AG04450 (cell line): ENCODE measurements at regions not wholly inside any gene's neighbourhood (a gene's known extent, or its start where the extent isn't known, plus 50 kb on each side); places are given as distances from the start of the nearest gene placed in this dataset.

Experiments used
- CTCF ChIA-PET: fragments of 300-600, 350-600 bp; formaldehyde crosslinking; extraction: SDS; loops from one replicate; lab custom pipeline; 2022; ENCODE audit warnings: antibody characterized with exemption, inconsistent platforms; lab: Charles Lee
- POLR2A ChIA-PET: fragments of 350-600 bp; formaldehyde crosslinking; extraction: SDS; loops from one replicate; lab custom pipeline; 2021; ENCODE audit warnings: antibody characterized with exemption, inconsistent platforms; lab: Yijun Ruan, JAX
- DNase-seq: peaks from one replicate; pipeline ENCODE4 v3.0.0-alpha.2; 2011; ENCODE audit warnings: low read depth, low spot score
- H3K27ac ChIP-seq: one replicate; pipeline ENCODE4 v1.5.1; 2012; ENCODE audit warnings: low read depth, low read length, control low read depth
- H3K27me3 ChIP-seq: one replicate; pipeline ENCODE4 v1.6.0; 2012; ENCODE audit warnings: low read length; ENCODE audit not compliant: control insufficient read depth, insufficient read depth
- H3K4me3 ChIP-seq: 2 replicates; pipeline ENCODE4 v1.5.1; 2011; ENCODE audit warnings: mild to moderate bottlenecking, low read depth, low read length, control low read depth
- H3K9me3 ChIP-seq: 2 replicates; pipeline ENCODE4 v1.5.1; 2012; ENCODE audit warnings: low read length; ENCODE audit not compliant: control insufficient read depth, insufficient read depth
- CTCF ChIP-seq: IDR thresholded peaks from 2 replicates; pipeline ENCODE4 v1.5.1; 2011; ENCODE audit warnings: low read depth, low read length, control low read depth, inconsistent platforms

- no peak for DNase-seq
- Histone ChIP-seq H3K27me3 (no peaks in the 10 kb centered on the region), H3K27ac (no peak overlapping the region), H3K9me3 (no peaks in the 10 kb centered on the region; the same call in 1 of the 2 replicates), H3K4me3 (no peak overlapping the region)
- ChIA-PET POLR2A (no interaction called here), CTCF (no interaction called here)
- no peak for TF ChIP-seq CTCF
These were observed 333.8 kb upstream of the GRIA3 start for GRCh38 chrX:122850326-122850725.

- no peak for DNase-seq
- no peaks in the 10 kb centered on the region for H3K27me3 ChIP-seq
- no peak overlapping the region for H3K27ac ChIP-seq
- H3K4me3 ChIP-seq, result no peak overlapping the region
- POLR2A ChIA-PET, result no interaction called here
- TF ChIP-seq CTCF, result no peak
- H3K9me3 ChIP-seq, result no peaks in the 10 kb centered on the region
- CTCF ChIA-PET, result no interaction called here
These were observed 327.9 kb upstream of the GRIA3 start for GRCh38 chrX:122856205-122856604.

- ChIA-PET CTCF (no interaction called here), POLR2A (no interaction called here)
- no peak for TF ChIP-seq CTCF
- no peak overlapping the region for H3K27ac ChIP-seq
- H3K4me3 ChIP-seq, result no peak overlapping the region
- H3K9me3 ChIP-seq, result no peaks in the 10 kb centered on the region
- no peak for DNase-seq
- H3K27me3 ChIP-seq, result no peaks in the 10 kb centered on the region
These were observed 326.3 kb upstream of the GRIA3 start for GRCh38 chrX:122857734-122858133.

- no peaks in the 10 kb centered on the region for H3K9me3 ChIP-seq
- ChIA-PET CTCF (no interaction called here), POLR2A (no interaction called here)
- no peaks in the 10 kb centered on the region for H3K27me3 ChIP-seq
- DNase-seq, result no peak
- H3K27ac ChIP-seq, result no peak overlapping the region
- TF ChIP-seq CTCF, result no peak
- no peak overlapping the region for H3K4me3 ChIP-seq
These were observed 321.0 kb upstream of the GRIA3 start for GRCh38 chrX:122863067-122863466.

- TF ChIP-seq CTCF, result no peak
- ChIA-PET POLR2A (no interaction called here), CTCF (no interaction called here)
- H3K4me3 ChIP-seq, result no peak overlapping the region
- H3K27ac ChIP-seq, result no peak overlapping the region
- H3K9me3 ChIP-seq, result no peaks in the 10 kb centered on the region
- no peaks in the 10 kb centered on the region for H3K27me3 ChIP-seq
- DNase-seq, result no peak
These were observed 317.5 kb upstream of the GRIA3 start for GRCh38 chrX:122866532-122866931.
